ENCODE measurements at regions not wholly inside any gene's neighbourhood (a gene's known extent, or its start where the extent isn't known, plus 50 kb on each side); places are given as distances from the start of the nearest gene placed in this dataset.
A peak's percentile ranks its signal among the peaks of the same experiment; 100 is the strongest.

- ChIA-PET CTCF (interaction anchor here (0.7 to 3.9 kb wide), 57 partner anchors 8 to 1195 kb away, joined by 3 to 49 read pairs (median 4); partner anchors contain the start of gene TDP1), POLR2A (no interaction called here)
- BruUV-seq (replicated peaks), result no TSS peak
- dilution Hi-C loops (cut with MboI; ENCODE audit: extremely low pct_ligation_motif_present, low sequenced_read_pairs) (no loop called here), intact Hi-C loops (cut with micrococcal nuclease) (loop anchor here (1.0 to 10.0 kb wide), 14 partner anchors 96 to 1197 kb away; partner anchors contain the start of gene EFCAB11)
- Histone ChIP-seq H3K27ac (ENCODE audit: insufficient read depth, low read depth, low read length) (peak overlapping the region; percentile 83), H3K27me3 (ENCODE audit: control insufficient read depth in 2 of 2, insufficient read depth in 2 of 2, low read length in 2 of 2) (peaks cover 0 to 9% of the 10 kb centered on the region in 2 experiments), H3K9me1 (replicated peaks; ENCODE audit: control insufficient read depth, extremely low read depth, insufficient read depth, low read length) (no peaks in the 10 kb centered on the region), H3K4me2 (ENCODE audit: insufficient read depth, low read length) (peak overlapping the region; percentile 57), H2AFZ (ENCODE audit: low read depth, low read length) (peak overlapping the region; percentile 86), H3K36me3 (ENCODE audit: control insufficient read depth in 2 of 2, extremely low read depth in 1 of 2, insufficient read depth in 2 of 2, low read length in 2 of 2) (no peaks in the 10 kb centered on the region), H3K9ac (replicated peaks; ENCODE audit: extremely low read depth, insufficient read depth, low read length) (peak overlapping the region; percentile 61), H3K4me3 (replicated peaks in 1 of 3; ENCODE audit: insufficient read depth in 1 of 3, low read depth in 1 of 3, low read length in 3 of 3) (peak overlapping the region in 2 of 3 experiments; percentile 34 to 49), H3K4me1 (ENCODE audit: control insufficient read depth, extremely low read depth, insufficient read depth, low read length) (peaks cover 9% of the 10 kb centered on the region), H3K9me3 (replicated peaks; ENCODE audit: control insufficient read depth, insufficient read depth, low read length) (no peaks in the 10 kb centered on the region), H4K20me1 (replicated peaks; ENCODE audit: control insufficient read depth, extremely low read depth, insufficient read depth, low read length) (no peaks in the 10 kb centered on the region), H3K79me2 (ENCODE audit: control insufficient read depth, insufficient read depth, low read length) (no peaks in the 10 kb centered on the region)
- FAIRE-seq (peak; percentile 98), DNase-seq (ENCODE audit: low read depth, low spot score) (peak; percentile 88)
- TF ChIP-seq GATA2 (IDR thresholded peaks at IDR 0.05; ENCODE audit: insufficient read depth, insufficient read length, low read depth, low read length) (no peak), JUN (IDR thresholded peaks at IDR 0.05; ENCODE audit: borderline replicate concordance, insufficient read depth, insufficient read length, low read depth) (no peak), MAX (IDR thresholded peaks at IDR 0.05; ENCODE audit: insufficient read depth, insufficient read length) (no peak), EZH2 (IDR thresholded peaks at IDR 0.05; ENCODE audit: borderline replicate concordance, low read depth, low read length, severe bottlenecking) (no peak), CTCF (IDR thresholded peaks at IDR 0.05; ENCODE audit: extremely low read depth in 1 of 2, insufficient read depth in 1 of 2, low read depth in 1 of 2, low read length in 2 of 2) (peak; percentile 96 to 99), POLR2AphosphoS5 (IDR thresholded peaks at IDR 0.05; ENCODE audit: insufficient read depth, low read depth, low read length) (peak; percentile 53), MYC (IDR thresholded peaks at IDR 0.05; ENCODE audit: low read depth, low read length) (no peak), POLR2A (IDR thresholded peaks at IDR 0.05; ENCODE audit: low read depth, low read length) (no peak), FOS (IDR thresholded peaks at IDR 0.05; ENCODE audit: borderline replicate concordance, insufficient read depth, low read length) (peak; percentile 70)
These were observed 216.2 kb downstream of the TTC8 start for GRCh38 chr14:89040460-89041256.

Data from endothelial cell of umbilical vein (primary cell).